ENCODE measurements at regions not wholly inside any gene's neighbourhood (a gene's known extent, or its start where the extent isn't known, plus 50 kb on each side); places are given as distances from the start of the nearest gene placed in this dataset.

GRCh38 chr9:86724529-86724928 is 222.8 kb downstream of the GAS1 start:
- Mint-ChIP-seq H3K4me1 (no peaks in the 10 kb centered on the region), H3K9me3 (ENCODE audit: insufficient read depth) (no peaks in the 10 kb centered on the region), H3K27me3 (peaks cover 4% of the 10 kb centered on the region), H3K27ac (no peak overlapping the region), H3K4me3 (no peak overlapping the region)
- TF ChIP-seq EZH2 (IDR thresholded peaks at IDR 0.05; ENCODE audit: borderline replicate concordance, insufficient read depth, low read depth, low read length, poor library complexity, severe bottlenecking) = no peak
- TF ChIP-seq CTCF (IDR thresholded peaks at IDR 0.05) = no peak
- Histone ChIP-seq H3K9me3 (ENCODE audit: control extremely low read depth in 1 of 3, control insufficient read depth in 2 of 3, insufficient read depth in 1 of 3, low read length in 2 of 3) (no peaks in the 10 kb centered on the region), H3K9ac (ENCODE audit: low read length) (no peak overlapping the region), H3K4me1 (ENCODE audit: control insufficient read depth in 2 of 2, insufficient read depth in 2 of 2, low read length in 2 of 2) (no peaks in the 10 kb centered on the region), H3K79me2 (ENCODE audit: control insufficient read depth, insufficient read depth, low read length) (no peaks in the 10 kb centered on the region), H3K36me3 (replicated peaks in 1 of 2; ENCODE audit: control extremely low read depth in 1 of 2, control insufficient read depth in 1 of 2, extremely low read depth in 1 of 2, insufficient read depth in 2 of 2, low read length in 1 of 2) (no peaks in the 10 kb centered on the region), H3K4me2 (replicated peaks; ENCODE audit: low read depth, low read length, poor library complexity, severe bottlenecking) (no peak overlapping the region), H3K4me3 (ENCODE audit: control extremely low read depth in 1 of 5, extremely low read depth in 1 of 5, insufficient read depth in 1 of 5, low read depth in 2 of 5, low read length in 4 of 5) (no peak overlapping the region), H2AFZ (ENCODE audit: insufficient read depth, low read depth, low read length, poor library complexity, severe bottlenecking) (no peak overlapping the region), H3K27ac (ENCODE audit: low read length in 2 of 2) (no peak overlapping the region), H3K27me3 (replicated peaks in 1 of 4; ENCODE audit: control extremely low read depth in 1 of 4, control insufficient read depth in 3 of 4, insufficient read depth in 4 of 4, low read length in 3 of 4) (no peaks in the 10 kb centered on the region), H4K20me1 (ENCODE audit: control insufficient read depth, insufficient read depth, low read length, poor library complexity, severe bottlenecking) (no peaks in the 10 kb centered on the region)
- no peak for ATAC-seq (ENCODE audit: low read depth)
- intact Hi-C loops (cut with micrococcal nuclease) = no loop called here
- WGBS (ENCODE audit: insufficient coverage) = 86% methylated on average over 1 of the region's 1 CpG
- ChIA-PET POLR2A (no interaction called here), CTCF (no interaction called here)
- no peak for DNase-seq

GRCh38 chr9:86723346-86723745 is 224.0 kb downstream of the GAS1 start:
- Histone ChIP-seq H3K4me3 (ENCODE audit: control extremely low read depth in 1 of 5, extremely low read depth in 1 of 5, insufficient read depth in 1 of 5, low read depth in 2 of 5, low read length in 4 of 5) (no peak overlapping the region), H3K9me3 (ENCODE audit: control extremely low read depth in 1 of 3, control insufficient read depth in 2 of 3, insufficient read depth in 1 of 3, low read length in 2 of 3) (no peaks in the 10 kb centered on the region), H3K4me1 (ENCODE audit: control insufficient read depth in 2 of 2, insufficient read depth in 2 of 2, low read length in 2 of 2) (no peaks in the 10 kb centered on the region), H3K27ac (ENCODE audit: low read length in 2 of 2) (no peak overlapping the region), H3K27me3 (replicated peaks in 1 of 4; ENCODE audit: control extremely low read depth in 1 of 4, control insufficient read depth in 3 of 4, insufficient read depth in 4 of 4, low read length in 3 of 4) (no peaks in the 10 kb centered on the region), H4K20me1 (ENCODE audit: control insufficient read depth, insufficient read depth, low read length, poor library complexity, severe bottlenecking) (no peaks in the 10 kb centered on the region), H3K36me3 (replicated peaks in 1 of 2; ENCODE audit: control extremely low read depth in 1 of 2, control insufficient read depth in 1 of 2, extremely low read depth in 1 of 2, insufficient read depth in 2 of 2, low read length in 1 of 2) (no peaks in the 10 kb centered on the region), H3K4me2 (replicated peaks; ENCODE audit: low read depth, low read length, poor library complexity, severe bottlenecking) (no peak overlapping the region), H3K9ac (ENCODE audit: low read length) (no peak overlapping the region), H2AFZ (ENCODE audit: insufficient read depth, low read depth, low read length, poor library complexity, severe bottlenecking) (no peak overlapping the region), H3K79me2 (ENCODE audit: control insufficient read depth, insufficient read depth, low read length) (no peaks in the 10 kb centered on the region)
- POLR2A ChIA-PET = no interaction called here
- no peaks in the 10 kb centered on the region for H3K4me1 Mint-ChIP-seq
- DNase-seq (no peak), ATAC-seq (ENCODE audit: low read depth) (peak; percentile 14)
- WGBS (ENCODE audit: insufficient coverage) = 0% methylated on average over 1 of the region's 3 CpGs
- TF ChIP-seq EZH2 (IDR thresholded peaks at IDR 0.05; ENCODE audit: borderline replicate concordance, insufficient read depth, low read depth, low read length, poor library complexity, severe bottlenecking) = no peak
- TF ChIP-seq CTCF (IDR thresholded peaks at IDR 0.05) = no peak
- no peaks in the 10 kb centered on the region for H3K9me3 Mint-ChIP-seq (ENCODE audit: insufficient read depth)
- H3K27ac Mint-ChIP-seq = no peak overlapping the region
- intact Hi-C loops (cut with micrococcal nuclease) = no loop called here
- H3K27me3 Mint-ChIP-seq = peaks cover 4% of the 10 kb centered on the region
- H3K4me3 Mint-ChIP-seq = no peak overlapping the region
- CTCF ChIA-PET = no interaction called here
